Panc1 (cell line): ENCODE measurements at regions not wholly inside any gene's neighbourhood (a gene's known extent, or its start where the extent isn't known, plus 50 kb on each side); places are given as distances from the start of the nearest gene placed in this dataset.

Source experiments
- ATAC-seq: fragments of 200-7000 bp; cut with Tn5 transposase; 2 replicates; pipeline ENCODE4 v1.9.1; 2020; ENCODE audit warnings: mild to moderate bottlenecking, moderate library complexity
- BruUV-seq: library from RNA; stranded (reverse); fragments of 400-500 nt; replicated peaks from 2 replicates; lab custom pipeline; 2021; lab: Mats Ljungman, UMichigan
- CTCF ChIA-PET: fragments of 300-600 bp; sonication (Branson Sonifier 250); formaldehyde crosslinking; loops from one replicate; lab custom pipeline; 2022; ENCODE audit warnings: antibody characterized with exemption; lab: Charles Lee
- POLR2A ChIA-PET: fragments of 300-600 bp; sonication (Branson Sonifier 250); formaldehyde crosslinking; loops from one replicate; lab custom pipeline; 2022; ENCODE audit warnings: antibody characterized with exemption; lab: Charles Lee
- DNase-seq: peaks from one replicate; pipeline ENCODE4 v3.0.0-alpha.2; 2010; ENCODE audit warnings: low read depth, low spot score
- H3K27ac ChIP-seq: 2 replicates; pipeline ENCODE4 v1.5.1; 2011; ENCODE audit warnings: mild to moderate bottlenecking, low read length, inconsistent platforms
- H3K27me3 ChIP-seq: fragments of 200-500 bp; sonication (Bioruptor generic); 2 replicates; pipeline ENCODE4 v1.6.0; 2014; ENCODE audit warnings: low read length, inconsistent platforms; ENCODE audit not compliant: control insufficient read depth, insufficient read depth
- H3K36me3 ChIP-seq: fragments of 200-500 bp; sonication (Bioruptor generic); 2 replicates; pipeline ENCODE4 v1.5.1; 2014; ENCODE audit warnings: inconsistent platforms, mild to moderate bottlenecking, low read length, moderate library complexity; ENCODE audit not compliant: control insufficient read depth, insufficient read depth
- H3K4me1 ChIP-seq: 2 replicates; pipeline ENCODE4 v1.5.1; 2011; ENCODE audit warnings: inconsistent platforms, mild to moderate bottlenecking, low read length, moderate library complexity; ENCODE audit not compliant: control insufficient read depth, insufficient read depth
- H3K4me3 ChIP-seq, 2 experiments: 2 replicates each; pipeline ENCODE4 v1.5.1; 2011 to 2012; ENCODE audit warnings: low read depth in 2 of 2, low read length in 2 of 2, mild to moderate bottlenecking in 2 of 2, inconsistent platforms in 1 of 2, moderate library complexity in 1 of 2
- H3K9me3 ChIP-seq: fragments of 200-500 bp; sonication (Bioruptor generic); 2 replicates; pipeline ENCODE4 v1.5.1; 2014; ENCODE audit warnings: low read depth, mild to moderate bottlenecking, inconsistent platforms, low read length, moderate library complexity; ENCODE audit not compliant: control insufficient read depth, insufficient read depth
- POLR2AphosphoS5 ChIP-seq: IDR thresholded peaks from 2 replicates; pipeline ENCODE4 v1.6.1; 2012; ENCODE audit warnings: mild to moderate bottlenecking, low read depth, low read length, moderate library complexity
- REST ChIP-seq, 2 experiments: IDR thresholded peaks; 2 replicates each; pipeline ENCODE4 v1.6.1; 2011 to 2012; ENCODE audit warnings: low read depth in 2 of 2, control low read depth in 1 of 2, low read length in 1 of 2, mild to moderate bottlenecking in 1 of 2, moderate library complexity in 1 of 2; ENCODE audit not compliant: insufficient read depth in 1 of 2
- SIN3A ChIP-seq: IDR thresholded peaks from 2 replicates; pipeline ENCODE4 v1.6.1; 2012; ENCODE audit warnings: low read depth, mild to moderate bottlenecking, low read length, moderate library complexity, borderline replicate concordance; ENCODE audit not compliant: insufficient read depth
- TCF7L2 ChIP-seq: IDR thresholded peaks from 2 replicates; pipeline ENCODE4 v1.6.1; 2011; ENCODE audit warnings: mild to moderate bottlenecking, low read depth, low read length, inconsistent platforms
- in situ Hi-C: cut with HindIII; loops from 2 replicates; pipeline ENCODE4 v1.10.0; 2016; ENCODE audit warnings: low sequenced_read_pairs, low pct_unique_long_range_greater_than_20kb
- intact Hi-C: fragments of 100-400 bp; cut with micrococcal nuclease; formaldehyde crosslinking; loops from one replicate; pipeline ENCODE4 v1.10.0; 2022; ENCODE audit not compliant: unreplicated experiment

GRCh38 chr16:20243731-20244281 lies 83.5 kb downstream of the GP2 start:
- H3K36me3 ChIP-seq = no peaks in the 10 kb centered on the region
- in situ Hi-C loops (no loop called here), intact Hi-C loops (no loop called here)
- H3K4me1 ChIP-seq = no peaks in the 10 kb centered on the region
- H3K27ac ChIP-seq = no peak overlapping the region
- ATAC-seq (no peak), DNase-seq (no peak)
- BruUV-seq = no TSS peak
- ChIA-PET POLR2A (no interaction called here), CTCF (no interaction called here)
- peaks cover 10% of the 10 kb centered on the region; the same call in 1 of the 2 replicates for H3K27me3 ChIP-seq
- no peak for TF ChIP-seq POLR2AphosphoS5
- no peak overlapping the region for H3K4me3 ChIP-seq
- H3K9me3 ChIP-seq = no peaks in the 10 kb centered on the region

- Histone ChIP-seq H3K27ac (no peak overlapping the region), H3K27me3 (peaks cover 17% of the 10 kb centered on the region), H3K4me3 (no peak overlapping the region), H3K9me3 (no peaks in the 10 kb centered on the region), H3K36me3 (no peaks in the 10 kb centered on the region), H3K4me1 (no peaks in the 10 kb centered on the region)
- TF ChIP-seq SIN3A (no peak), POLR2AphosphoS5 (no peak), TCF7L2 (no peak), REST (IDR thresholded peaks at IDR 0.05; ENCODE audit: insufficient read depth in 1 of 2, low read depth in 2 of 2, low read length in 1 of 2) (no peak)
- no TSS peak for BruUV-seq
- DNase-seq = no peak
- CTCF ChIA-PET = interaction anchor here (1.0 kb wide), 1 partner anchor 58 kb away, joined by 4 read pairs; no protein-coding TSS in a partner anchor
- intact Hi-C loops (no loop called here), in situ Hi-C loops (no loop called here)
- POLR2A ChIA-PET = no interaction called here
- ATAC-seq = no peak
Observed at GRCh38 chr16:20242568-20243255, 84.6 kb downstream of the GP2 start.

- peaks cover 28% of the 10 kb centered on the region for H3K27me3 ChIP-seq
- no peaks in the 10 kb centered on the region for H3K9me3 ChIP-seq
- in situ Hi-C loops (no loop called here), intact Hi-C loops (no loop called here)
- DNase-seq = no peak
- no peaks in the 10 kb centered on the region for H3K36me3 ChIP-seq
- no TSS peak for BruUV-seq
- no peak overlapping the region for H3K4me3 ChIP-seq
- ChIA-PET POLR2A (no interaction called here), CTCF (no interaction called here)
- TF ChIP-seq REST (IDR thresholded peaks at IDR 0.05; ENCODE audit: insufficient read depth in 1 of 2, low read depth in 2 of 2, low read length in 1 of 2) = no peak
- TF ChIP-seq POLR2AphosphoS5 = no peak
- no peak for ATAC-seq
- no peaks in the 10 kb centered on the region for H3K4me1 ChIP-seq
- H3K27ac ChIP-seq = no peak overlapping the region
Observed at GRCh38 chr16:20241321-20241720, 86.0 kb downstream of the GP2 start.
